SK-N-SH (cell line): ENCODE measurements at regions not wholly inside any gene's neighbourhood (a gene's known extent, or its start where the extent isn't known, plus 50 kb on each side); places are given as distances from the start of the nearest gene placed in this dataset.

Experiments
- CTCF ChIA-PET: fragments of 300-600, 350-600 bp; formaldehyde crosslinking; extraction: SDS; loops from one replicate; lab custom pipeline; 2021; lab: Yijun Ruan, JAX
- POLR2A ChIA-PET: fragments of 350-600 bp; sonication (Branson Sonifier 250); formaldehyde crosslinking; extraction: SDS; loops from one replicate; lab custom pipeline; 2020; ENCODE audit warnings: antibody characterized with exemption, inconsistent platforms; lab: Yijun Ruan, JAX
- DNase-seq: peaks from one replicate; pipeline ENCODE4 v3.0.0; 2012
- H2AFZ ChIP-seq: fragments of 200-600 bp; sonication (generic); 2 replicates; pipeline ENCODE4 v1.8.1; 2016; ENCODE audit warnings: antibody characterized with exemption, mild to moderate bottlenecking, low read depth
- H3F3A ChIP-seq: fragments of 200-600 bp; sonication (generic); replicated peaks from 2 replicates; pipeline ENCODE3; 2016; ENCODE audit warnings: antibody characterized with exemption, mild to moderate bottlenecking; ENCODE audit not compliant: insufficient read depth
- H3K27ac ChIP-seq, 2 experiments: fragments of 200-500 bp in 1 of 2; fragments of 200-600 bp in 1 of 2; sonication (Bioruptor generic) in 1 of 2; sonication (generic), shearing (Covaris generic) in 1 of 2; 2 replicates each; pipeline versions ENCODE4 v1.5.1 to v1.6.1; 2014 to 2016; ENCODE audit warnings: low read depth in 2 of 2, inconsistent platforms in 1 of 2, low read length in 1 of 2, mild to moderate bottlenecking in 1 of 2, mixed read lengths in 1 of 2
- H3K27me3 ChIP-seq: fragments of 200-600 bp; sonication (generic), shearing (Covaris generic); 2 replicates; pipeline ENCODE4 v1.6.1; 2016; ENCODE audit warnings: mixed run types; ENCODE audit not compliant: insufficient read depth
- H3K36me3 ChIP-seq, 2 experiments: fragments of 200-500 bp in 1 of 2; fragments of 200-600 bp in 1 of 2; sonication (Bioruptor generic) in 1 of 2; sonication (generic) in 1 of 2; replicated peaks in 1 of 2; 2 replicates each; pipeline versions ENCODE3 to v1.5.1; 2014 to 2016; ENCODE audit warnings: low read length in 1 of 2, mild to moderate bottlenecking in 1 of 2; ENCODE audit not compliant: insufficient read depth in 2 of 2, control insufficient read depth in 1 of 2
- H3K4me1 ChIP-seq, 2 experiments: fragments of 200-500 bp in 1 of 2; fragments of 200-600 bp in 1 of 2; sonication (Bioruptor generic) in 1 of 2; sonication (generic), shearing (Covaris generic) in 1 of 2; 2 replicates each; pipeline versions ENCODE4 v1.5.1 to v1.6.1; 2014 to 2016; ENCODE audit warnings: low read depth in 1 of 2, low read length in 1 of 2, mixed run types in 1 of 2; ENCODE audit not compliant: insufficient read depth in 2 of 2, control insufficient read depth in 1 of 2
- H3K4me2 ChIP-seq: fragments of 200-600 bp; sonication (generic), shearing (Covaris generic); 2 replicates; pipeline ENCODE4 v1.6.1; 2017; ENCODE audit warnings: mixed run types
- H3K4me3 ChIP-seq, 2 experiments: fragments of 200-500 bp in 1 of 2; fragments of 200-600 bp in 1 of 2; sonication (Bioruptor generic) in 1 of 2; sonication (generic), shearing (Covaris generic) in 1 of 2; 2 replicates each; pipeline versions ENCODE4 v1.5.1 to v1.8.1; 2014 to 2016; ENCODE audit warnings: low read depth in 2 of 2, inconsistent platforms in 1 of 2, low read length in 1 of 2, mild to moderate bottlenecking in 1 of 2, mixed read lengths in 1 of 2, moderate library complexity in 1 of 2
- H3K79me2 ChIP-seq: fragments of 200-600 bp; sonication (generic); 2 replicates; pipeline ENCODE4 v1.8.1; 2017; ENCODE audit warnings: mild to moderate bottlenecking; ENCODE audit not compliant: insufficient read depth
- H3K9ac ChIP-seq: fragments of 200-600 bp; sonication (generic); 2 replicates; pipeline ENCODE4 v1.6.1; 2017; ENCODE audit warnings: mixed run types
- H3K9me2 ChIP-seq: fragments of 200-600 bp; sonication (generic); 2 replicates; pipeline ENCODE4 v1.6.1; 2017; ENCODE audit warnings: mixed run types
- H3K9me3 ChIP-seq: fragments of 200-600 bp; sonication (generic); 2 replicates; pipeline ENCODE4 v1.6.1; 2017; ENCODE audit warnings: mixed run types, mild to moderate bottlenecking, moderate library complexity
- H4K20me1 ChIP-seq: fragments of 200-600 bp; sonication (generic); 2 replicates; pipeline ENCODE4 v1.6.1; 2017; ENCODE audit warnings: mild to moderate bottlenecking, mixed run types; ENCODE audit not compliant: insufficient read depth
- CTCF ChIP-seq: fragments of 200-600 bp; sonication (generic); IDR thresholded peaks from 2 replicates; pipeline ENCODE4 v1.6.1; 2017; ENCODE audit warnings: antibody characterized with exemption, mild to moderate bottlenecking, moderate library complexity
- ELF1 ChIP-seq: IDR thresholded peaks from 2 replicates; pipeline ENCODE4 v1.4.0; 2012
- EP300 ChIP-seq, 2 experiments: IDR thresholded peaks; 2 replicates each; pipeline versions ENCODE4 v1.4.0 to v1.6.1; 2012; ENCODE audit warnings: borderline replicate concordance in 1 of 2, low read depth in 1 of 2, low read length in 1 of 2
- FOSL2 ChIP-seq: IDR thresholded peaks from 2 replicates; pipeline ENCODE4 v1.4.0; 2012; ENCODE audit warnings: low read depth, mild to moderate bottlenecking, moderate library complexity, borderline replicate concordance
- FOXM1 ChIP-seq: IDR thresholded peaks from 2 replicates; pipeline ENCODE4 v1.4.0; 2012; ENCODE audit warnings: low read depth, mild to moderate bottlenecking
- IRF3 ChIP-seq: fragments of 150-350 bp; IDR thresholded peaks from 2 replicates; pipeline ENCODE4 v1.6.1; 2016; ENCODE audit warnings: mild to moderate bottlenecking, low read depth, low read length
- MXI1 ChIP-seq: IDR thresholded peaks from 2 replicates; pipeline ENCODE4 v1.6.1; 2012; ENCODE audit warnings: mild to moderate bottlenecking, low read depth, low read length, improper control_type of control experiment
- NFIC ChIP-seq: IDR thresholded peaks from 2 replicates; pipeline ENCODE4 v1.4.0; 2012; ENCODE audit warnings: borderline replicate concordance
- RXRA ChIP-seq: IDR thresholded peaks from 2 replicates; pipeline ENCODE4 v1.4.0; 2012; ENCODE audit warnings: low read depth, mild to moderate bottlenecking, borderline replicate concordance
- TCF12 ChIP-seq: IDR thresholded peaks from 2 replicates; pipeline ENCODE4 v1.4.0; 2012
- YY1 ChIP-seq: IDR thresholded peaks from 2 replicates; pipeline ENCODE4 v1.4.0; 2012; ENCODE audit warnings: low read depth, mild to moderate bottlenecking
- ZBTB33 ChIP-seq: IDR thresholded peaks from 2 replicates; pipeline ENCODE4 v1.4.0; 2012; ENCODE audit warnings: low read depth, borderline replicate concordance
- WGBS: methylation state at CpG from one replicate; pipeline ENCODE4 v1.1.6; 2017; ENCODE audit warnings: low lambda C conversion rate; 5-methylcytosine and 5-hydroxymethylcytosine counted together

GRCh38 chr4:89521826-89522225 lies 214.2 kb upstream of the GPRIN3 start:
- H3F3A ChIP-seq = no peaks in the 10 kb centered on the region

More at GRCh38 chr4:89521826-89522225, 214.2 kb upstream of the GPRIN3 start:
- H2AFZ ChIP-seq = no peak overlapping the region
- H3K27ac ChIP-seq = no peak overlapping the region
- 32% methylated on average over 4 of the region's 4 CpGs for WGBS
- H4K20me1 ChIP-seq = no peaks in the 10 kb centered on the region
- no peaks in the 10 kb centered on the region for H3K27me3 ChIP-seq
- no peak for TF ChIP-seq NFIC
- TF ChIP-seq YY1 = no peak
- no peak for TF ChIP-seq ELF1
- TF ChIP-seq FOSL2 = no peak
- no peak for TF ChIP-seq TCF12
- TF ChIP-seq MXI1 = no peak
- TF ChIP-seq FOXM1 = no peak
- no peak for TF ChIP-seq IRF3
- TF ChIP-seq EP300 (IDR thresholded peaks at IDR 0.05; ENCODE audit: borderline replicate concordance in 1 of 2, low read depth in 1 of 2, low read length in 1 of 2) = no peak
- no peak for TF ChIP-seq CTCF
- no peak for TF ChIP-seq ZBTB33
- no peak for TF ChIP-seq RXRA
- TF ChIP-seq, all 33 proteins: peak for 0
- no peak for DNase-seq
- Histone ChIP-seq H3K9me2 (no peaks in the 10 kb centered on the region), H3K79me2 (no peaks in the 10 kb centered on the region), H3K36me3 (no peaks in the 10 kb centered on the region), H3K4me1 (no peaks in the 10 kb centered on the region), H3K9me3 (no peaks in the 10 kb centered on the region), H3K9ac (no peak overlapping the region), H3K4me2 (no peak overlapping the region), H3K4me3 (no peak overlapping the region)
- ChIA-PET CTCF (no interaction called here), POLR2A (no interaction called here)
